ENCODE measurements at regions not wholly inside any gene's neighbourhood (a gene's known extent, or its start where the extent isn't known, plus 50 kb on each side); places are given as distances from the start of the nearest gene placed in this dataset.

- peak; percentile 40 for DNase-seq (ENCODE audit: low spot score)
- no peak for TF ChIP-seq CTCF (IDR thresholded peaks at IDR 0.05; ENCODE audit: extremely low read depth, missing control alignments)
Observed at GRCh38 chr10:10520491-10521385, 496.9 kb upstream of the CELF2 start.

- no peak for DNase-seq (ENCODE audit: low spot score)
- TF ChIP-seq CTCF (IDR thresholded peaks at IDR 0.05; ENCODE audit: extremely low read depth, missing control alignments): no peak
Observed at GRCh38 chr10:10526846-10527245, 490.8 kb upstream of the CELF2 start.

- no peak for TF ChIP-seq CTCF (IDR thresholded peaks at IDR 0.05; ENCODE audit: extremely low read depth, missing control alignments)
- DNase-seq (ENCODE audit: low spot score): no peak
Observed at GRCh38 chr10:10527861-10528562, 489.7 kb upstream of the CELF2 start.

- TF ChIP-seq CTCF (IDR thresholded peaks at IDR 0.05; ENCODE audit: extremely low read depth, missing control alignments): no peak
- no peak for DNase-seq (ENCODE audit: low spot score)
Observed at GRCh38 chr10:10528563-10528910, 489.1 kb upstream of the CELF2 start.

GRCh38 chr10:10530313-10530712, 487.4 kb upstream of the CELF2 start:
- no peak for DNase-seq (ENCODE audit: low spot score)
- TF ChIP-seq CTCF (IDR thresholded peaks at IDR 0.05; ENCODE audit: extremely low read depth, missing control alignments): no peak

- DNase-seq (ENCODE audit: low spot score): no peak
- no peak for TF ChIP-seq CTCF (IDR thresholded peaks at IDR 0.05; ENCODE audit: extremely low read depth, missing control alignments)
Observed at GRCh38 chr10:10532236-10532635, 485.4 kb upstream of the CELF2 start.

- TF ChIP-seq CTCF (IDR thresholded peaks at IDR 0.05; ENCODE audit: extremely low read depth, missing control alignments): no peak
- DNase-seq (ENCODE audit: low spot score): no peak
Observed at GRCh38 chr10:10532826-10533225, 484.8 kb upstream of the CELF2 start.

Measured in GM20000 (cell line).